WI38 (cell line): ENCODE measurements at regions not wholly inside any gene's neighbourhood (a gene's known extent, or its start where the extent isn't known, plus 50 kb on each side); places are given as distances from the start of the nearest gene placed in this dataset.

ENCODE experiments used
- H3K4me3 ChIP-seq: 2 replicates; pipeline ENCODE4 v1.5.1; 2011; ENCODE audit warnings: low read depth, mild to moderate bottlenecking, control low read depth, low read length
- TF ChIP-seq, protein P1 (sequence below): IDR thresholded peaks from 2 replicates; pipeline ENCODE4 v1.5.1; 2012; ENCODE audit warnings: low read depth, mild to moderate bottlenecking, control low read depth, low read length

DNA sequence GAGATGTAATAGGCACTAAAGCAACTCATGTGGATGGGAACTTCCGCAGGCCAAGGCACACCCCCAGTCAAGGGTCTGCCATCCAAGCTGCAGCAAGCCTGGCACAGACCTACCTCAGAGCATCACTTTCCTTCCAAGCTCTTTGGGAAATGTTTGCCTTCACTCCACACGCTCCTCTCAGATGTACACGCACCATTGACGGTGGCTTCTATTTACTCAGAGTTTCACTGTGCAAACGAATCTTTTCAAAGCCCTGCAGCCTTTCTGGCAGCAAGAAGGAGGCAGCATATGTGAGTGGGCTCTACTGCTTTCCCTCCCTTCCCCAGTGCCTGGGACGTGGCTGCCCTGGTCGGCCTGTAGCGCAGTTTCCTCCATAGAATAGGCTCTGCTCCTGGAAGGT lies 60.9 kb upstream of the USP47 start:
- no peak overlapping the region for H3K4me3 ChIP-seq
- TF ChIP-seq, protein P1, sequence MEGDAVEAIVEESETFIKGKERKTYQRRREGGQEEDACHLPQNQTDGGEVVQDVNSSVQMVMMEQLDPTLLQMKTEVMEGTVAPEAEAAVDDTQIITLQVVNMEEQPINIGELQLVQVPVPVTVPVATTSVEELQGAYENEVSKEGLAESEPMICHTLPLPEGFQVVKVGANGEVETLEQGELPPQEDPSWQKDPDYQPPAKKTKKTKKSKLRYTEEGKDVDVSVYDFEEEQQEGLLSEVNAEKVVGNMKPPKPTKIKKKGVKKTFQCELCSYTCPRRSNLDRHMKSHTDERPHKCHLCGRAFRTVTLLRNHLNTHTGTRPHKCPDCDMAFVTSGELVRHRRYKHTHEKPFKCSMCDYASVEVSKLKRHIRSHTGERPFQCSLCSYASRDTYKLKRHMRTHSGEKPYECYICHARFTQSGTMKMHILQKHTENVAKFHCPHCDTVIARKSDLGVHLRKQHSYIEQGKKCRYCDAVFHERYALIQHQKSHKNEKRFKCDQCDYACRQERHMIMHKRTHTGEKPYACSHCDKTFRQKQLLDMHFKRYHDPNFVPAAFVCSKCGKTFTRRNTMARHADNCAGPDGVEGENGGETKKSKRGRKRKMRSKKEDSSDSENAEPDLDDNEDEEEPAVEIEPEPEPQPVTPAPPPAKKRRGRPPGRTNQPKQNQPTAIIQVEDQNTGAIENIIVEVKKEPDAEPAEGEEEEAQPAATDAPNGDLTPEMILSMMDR = no peak

DNA sequence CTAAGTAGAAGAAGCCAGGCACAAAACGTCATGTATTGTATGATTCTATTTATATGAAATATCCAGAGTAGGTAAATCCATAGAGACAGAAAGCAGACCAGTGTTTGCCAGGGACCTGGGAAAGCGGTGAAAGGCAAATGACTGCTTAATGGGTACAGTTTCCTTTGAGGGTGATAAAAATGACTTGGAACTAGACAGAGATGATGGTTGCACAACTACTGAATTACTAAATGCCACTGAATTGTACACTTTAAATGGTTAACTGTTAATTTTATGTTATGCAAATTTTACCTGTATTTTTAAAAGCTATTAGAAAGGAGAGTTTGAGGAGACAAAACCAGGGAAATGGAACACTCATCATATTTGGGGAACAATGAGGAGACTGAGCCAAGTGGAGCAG lies 61.8 kb upstream of the USP47 start:
- TF ChIP-seq, protein P1 = no peak
- no peak overlapping the region for H3K4me3 ChIP-seq

DNA sequence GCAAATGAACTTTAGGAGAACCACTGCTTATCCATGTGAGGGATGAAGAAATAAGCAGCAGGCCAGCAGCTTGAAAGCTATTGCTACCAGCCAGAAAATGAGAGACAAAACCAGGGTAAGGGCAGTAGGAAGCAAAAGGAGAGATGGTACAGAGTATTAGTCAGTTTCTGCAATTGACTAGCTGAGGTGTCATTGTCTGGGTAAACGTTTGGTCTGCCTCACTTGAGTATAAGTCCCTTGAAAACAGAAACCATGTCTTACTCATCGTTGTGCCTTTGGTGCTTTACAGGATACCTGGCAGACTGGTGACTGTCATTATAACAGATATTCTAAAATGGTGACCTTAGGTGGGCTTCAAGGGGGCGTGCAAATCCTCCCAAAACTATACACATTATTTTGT lies 63.9 kb upstream of the USP47 start:
- no peak overlapping the region for H3K4me3 ChIP-seq
- TF ChIP-seq, protein P1 = no peak

DNA sequence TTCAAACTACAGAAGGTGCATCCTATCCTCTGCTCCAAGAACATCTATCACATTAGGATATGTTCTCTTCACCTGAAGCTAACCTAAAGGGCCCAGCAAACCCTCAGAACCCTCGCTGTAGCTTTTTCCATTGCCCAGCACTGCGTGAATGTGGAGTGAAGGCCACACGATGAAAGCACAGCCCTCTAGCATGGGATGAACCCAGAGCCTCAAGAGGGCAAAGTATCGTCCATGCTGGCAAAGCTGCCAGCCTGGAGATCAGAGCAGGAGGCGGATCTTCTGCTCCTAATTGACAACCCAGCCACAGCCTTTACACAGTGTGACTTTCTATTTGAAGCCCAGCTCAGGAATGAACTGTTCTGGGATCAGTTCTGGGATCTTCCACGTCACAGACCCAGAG lies 65.1 kb upstream of the USP47 start:
- H3K4me3 ChIP-seq = no peak overlapping the region
- TF ChIP-seq, protein P1 = no peak

DNA sequence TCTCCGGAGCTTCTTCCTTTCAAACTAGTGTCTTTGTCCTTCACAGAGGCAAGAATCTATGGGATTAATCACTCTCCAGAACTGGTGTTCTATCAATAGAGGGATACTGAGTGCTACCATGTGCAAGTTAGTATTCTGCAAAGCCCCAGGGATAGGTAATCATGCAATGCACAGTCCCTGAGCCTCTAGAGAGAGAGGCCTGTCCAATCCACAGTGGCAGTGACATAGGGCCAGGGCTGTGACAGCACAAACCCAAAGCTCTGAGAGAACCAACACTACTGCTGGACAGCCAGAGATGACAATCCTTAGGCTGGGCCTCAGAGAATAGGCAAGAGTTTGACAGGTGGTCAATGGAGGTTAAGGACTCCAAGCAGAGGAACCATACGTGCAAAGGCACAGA lies 66.8 kb upstream of the USP47 start:
- TF ChIP-seq, protein P1 = no peak
- no peak overlapping the region for H3K4me3 ChIP-seq

DNA sequence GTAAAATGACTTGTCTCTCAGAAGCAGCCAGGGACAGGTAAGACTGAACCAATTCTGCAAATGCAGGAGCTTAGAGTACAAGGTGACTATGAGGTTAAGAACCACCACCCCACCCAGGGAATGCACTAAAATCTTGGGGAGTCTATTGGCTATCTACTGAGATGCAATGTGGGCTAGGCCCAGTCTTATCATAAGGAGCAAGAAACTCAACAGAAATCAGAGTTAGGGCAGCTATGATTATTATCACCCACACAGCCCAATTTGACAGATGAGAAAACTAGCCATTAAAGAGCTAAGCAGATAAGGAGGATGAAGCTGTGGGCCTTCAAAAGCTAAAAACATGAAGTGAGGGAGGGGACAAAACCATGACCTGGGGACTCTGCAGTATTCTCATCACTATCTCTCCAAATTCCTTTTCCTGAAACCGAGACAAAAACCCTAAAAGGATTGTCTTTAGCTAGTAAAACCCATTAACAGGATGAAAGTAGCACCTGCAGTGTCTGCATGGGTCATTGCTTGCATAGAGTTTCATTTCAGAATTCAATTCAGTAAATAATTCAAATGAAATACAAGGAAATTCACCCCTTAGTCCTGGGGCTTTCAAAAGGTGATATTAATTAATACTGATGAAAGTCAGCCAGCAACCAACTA lies 68.8 kb upstream of the USP47 start:
- TF ChIP-seq, protein P1 = no peak
- H3K4me3 ChIP-seq = no peak overlapping the region

DNA sequence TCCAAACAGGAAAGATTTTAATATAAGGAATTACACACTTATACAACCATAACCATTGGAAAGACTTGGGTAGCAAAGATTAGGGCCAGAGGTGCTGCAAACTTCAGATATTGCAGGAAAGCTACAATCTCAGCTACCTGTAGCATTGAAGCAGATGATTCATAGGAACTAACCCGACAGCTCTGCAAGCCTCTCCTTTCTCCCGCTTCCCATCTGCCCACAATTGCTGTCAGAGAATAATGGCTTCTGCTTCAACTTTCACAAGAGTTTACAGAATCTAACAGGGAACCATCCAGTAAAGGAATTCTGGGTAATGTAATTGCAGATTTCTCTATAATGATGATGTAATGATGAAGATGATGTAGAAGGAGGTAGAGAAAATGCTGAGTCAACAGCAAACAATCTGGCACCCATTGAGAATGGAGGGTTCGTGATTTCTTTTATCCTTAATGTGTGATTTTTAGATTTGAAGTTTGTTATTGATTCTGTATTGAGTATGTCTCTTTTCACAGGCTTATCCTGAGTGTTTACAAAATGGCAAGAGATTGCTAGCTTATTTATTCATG lies 70.8 kb upstream of the USP47 start:
- H3K4me3 ChIP-seq = no peak overlapping the region
- TF ChIP-seq, protein P1 = no peak
